SKM-1 (cell line): ENCODE measurements at regions not wholly inside any gene's neighbourhood (a gene's known extent, or its start where the extent isn't known, plus 50 kb on each side); places are given as distances from the start of the nearest gene placed in this dataset.

Experiments used
- DNase-seq: peaks from one replicate; lab custom pipeline; 2025; ENCODE audit not compliant: unreplicated experiment; lab: John Stamatoyannopoulos, UW

GRCh38 chr5:29993286-29993685 is 1200.2 kb upstream of the CDH6 start:
- no peak for DNase-seq

GRCh38 chr5:29992248-29992647 is 1201.2 kb upstream of the CDH6 start:
- DNase-seq, result no peak

DNA sequence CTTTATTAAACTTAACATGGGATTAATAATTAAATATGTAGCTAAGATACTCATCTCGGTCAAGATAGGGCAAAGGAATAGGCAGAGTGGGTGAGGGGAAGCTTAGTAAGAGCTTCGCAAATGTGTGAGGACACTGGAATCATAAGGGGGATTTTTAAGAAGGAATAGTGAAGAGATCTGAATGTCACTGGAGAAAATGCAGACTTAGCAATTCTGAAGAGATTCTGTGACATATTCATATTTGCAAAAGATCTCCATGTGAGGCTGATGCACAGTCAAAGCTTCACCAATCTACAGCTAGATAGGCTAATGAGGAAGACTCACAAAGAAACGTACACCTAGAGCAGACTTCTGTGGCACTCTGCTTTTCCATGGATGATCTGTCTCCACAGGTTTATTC is 1202.8 kb upstream of the CDH6 start:
- DNase-seq, result no peak

DNA sequence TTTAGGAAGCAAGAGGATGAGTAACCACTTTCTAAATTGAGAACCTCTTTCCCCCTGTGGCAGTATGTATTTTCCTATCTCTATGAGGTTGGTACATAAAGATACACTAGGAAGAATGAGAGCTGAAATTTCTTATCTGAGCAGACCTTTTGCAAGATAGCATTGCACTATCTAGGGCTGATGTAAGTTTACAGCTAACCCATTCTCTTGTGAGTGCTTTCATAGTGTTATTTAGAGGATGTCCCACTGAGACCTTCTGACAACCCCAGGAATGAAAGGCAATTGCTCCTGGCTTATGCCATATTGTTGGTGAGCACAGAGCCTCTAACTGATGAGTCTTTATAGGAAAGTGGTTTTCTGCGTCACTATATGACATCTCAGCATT is 1209.3 kb upstream of the CDH6 start:
- DNase-seq, result no peak

DNA sequence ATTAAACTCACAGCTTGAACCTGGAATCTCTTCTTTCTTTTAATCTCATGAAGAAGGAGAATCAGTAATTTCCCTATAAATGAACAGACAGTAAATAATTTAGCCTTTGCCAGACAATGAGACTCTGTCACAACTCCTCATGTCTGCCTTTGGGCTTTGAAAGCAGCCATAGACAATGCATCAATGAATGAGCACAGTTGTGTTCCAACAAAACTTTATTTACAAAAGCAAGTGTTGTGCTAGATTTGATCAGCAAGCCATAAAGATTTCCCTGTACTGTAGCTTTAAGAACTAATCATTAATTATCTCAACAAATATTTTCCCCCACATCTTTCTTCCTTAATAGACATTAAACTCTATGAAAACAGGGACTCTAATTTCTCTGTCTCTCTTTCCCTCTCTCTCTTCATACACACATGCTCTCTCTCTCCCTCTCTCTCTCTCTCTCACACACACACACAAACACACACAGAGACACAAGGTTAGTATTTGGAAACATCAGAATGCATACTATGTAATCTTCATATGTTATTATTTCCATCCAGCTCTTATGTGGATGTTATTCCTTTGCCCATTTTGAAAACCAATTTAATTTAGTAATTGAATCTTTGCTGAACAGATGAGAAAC is 1209.8 kb upstream of the CDH6 start:
- no peak for DNase-seq

- no peak for DNase-seq
These were observed 1211.0 kb upstream of the CDH6 start for GRCh38 chr5:29982457-29982856.

- DNase-seq, result no peak
These were observed 1220.9 kb upstream of the CDH6 start for GRCh38 chr5:29972597-29972996.

GRCh38 chr5:29963956-29964355 is 1229.5 kb upstream of the CDH6 start:
- DNase-seq, result no peak

DNA sequence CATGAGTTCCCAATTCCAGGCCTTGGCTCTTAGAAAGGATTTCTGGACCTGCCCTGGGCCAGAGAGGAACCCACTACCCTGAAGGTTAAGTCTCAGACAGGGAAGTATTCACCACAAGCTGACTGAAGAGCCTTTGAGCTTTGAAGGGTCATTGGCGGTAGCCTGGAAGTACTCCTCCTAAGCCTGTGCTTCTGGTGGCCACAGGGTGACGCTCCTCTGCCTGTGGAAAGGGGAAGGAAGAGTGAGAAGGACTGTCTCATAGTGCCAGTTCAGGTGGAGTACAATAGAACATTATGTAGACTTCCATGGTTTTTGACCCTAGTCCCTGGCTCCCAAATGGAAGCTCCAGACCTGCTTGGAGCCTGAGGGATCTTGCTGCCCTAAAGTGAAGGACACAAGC is 1233.2 kb upstream of the CDH6 start:
- no peak for DNase-seq

DNA sequence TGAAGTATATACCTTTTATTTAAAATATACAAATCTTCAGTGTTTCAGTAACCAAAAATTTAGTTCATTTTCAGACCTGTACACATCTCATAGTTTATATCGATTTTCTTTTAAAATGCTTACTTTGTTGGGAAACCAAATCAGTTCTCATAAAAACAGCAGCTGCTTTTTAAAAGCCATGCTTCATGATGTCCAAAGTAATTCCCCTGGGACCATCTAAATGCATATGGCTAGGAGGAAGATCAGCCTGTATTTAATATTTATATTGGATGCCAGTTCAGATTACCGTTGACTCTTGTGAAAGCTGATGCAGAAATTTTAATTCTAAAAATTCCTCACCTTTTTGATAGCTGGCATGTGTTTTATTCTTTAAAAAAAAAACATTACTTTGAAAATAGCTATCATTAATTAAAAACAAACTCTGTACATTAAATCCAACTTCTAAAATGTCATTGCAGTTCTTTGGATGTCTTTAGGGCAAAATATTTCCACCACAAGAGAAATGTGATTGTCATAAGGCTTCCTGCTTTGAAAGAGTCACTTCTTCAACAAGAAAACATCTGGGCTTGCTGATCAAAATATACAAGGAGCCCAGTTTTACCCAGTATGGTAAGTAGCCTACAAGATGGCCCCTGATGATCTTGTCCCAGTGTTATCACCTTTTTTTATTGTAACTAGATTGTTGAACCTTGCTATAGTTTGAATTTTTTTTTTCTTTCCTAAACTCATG is 1242.9 kb upstream of the CDH6 start:
- no peak for DNase-seq

DNA sequence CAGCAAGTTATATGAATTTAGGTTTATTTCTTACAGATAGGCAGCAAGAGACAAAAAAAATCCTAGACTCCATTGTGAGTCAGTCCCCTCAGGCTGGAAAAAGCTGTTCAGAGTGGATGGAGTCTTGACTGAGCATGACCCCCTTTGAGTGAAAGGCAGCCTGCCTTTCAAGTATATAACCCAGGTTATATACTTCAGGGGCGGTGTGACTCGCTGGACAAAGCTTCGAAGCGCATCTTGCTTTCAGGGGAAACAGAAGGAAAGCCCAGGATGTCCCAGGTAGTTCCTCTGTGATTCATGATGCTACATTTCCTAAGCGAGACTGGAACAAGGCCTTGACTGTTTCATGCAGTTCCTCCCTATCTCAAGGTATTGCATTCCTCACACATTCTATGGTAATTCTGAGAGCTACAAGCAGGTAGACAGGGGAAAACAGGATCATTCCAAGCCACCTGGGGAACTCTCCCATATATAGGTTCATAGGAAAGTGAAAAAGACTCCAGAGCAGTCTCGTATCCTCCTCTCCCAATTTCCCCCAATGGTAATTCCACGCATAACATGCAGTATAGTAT is 1244.1 kb upstream of the CDH6 start:
- no peak for DNase-seq

GRCh38 chr5:29944327-29944726 is 1249.2 kb upstream of the CDH6 start:
- DNase-seq, result no peak

DNA sequence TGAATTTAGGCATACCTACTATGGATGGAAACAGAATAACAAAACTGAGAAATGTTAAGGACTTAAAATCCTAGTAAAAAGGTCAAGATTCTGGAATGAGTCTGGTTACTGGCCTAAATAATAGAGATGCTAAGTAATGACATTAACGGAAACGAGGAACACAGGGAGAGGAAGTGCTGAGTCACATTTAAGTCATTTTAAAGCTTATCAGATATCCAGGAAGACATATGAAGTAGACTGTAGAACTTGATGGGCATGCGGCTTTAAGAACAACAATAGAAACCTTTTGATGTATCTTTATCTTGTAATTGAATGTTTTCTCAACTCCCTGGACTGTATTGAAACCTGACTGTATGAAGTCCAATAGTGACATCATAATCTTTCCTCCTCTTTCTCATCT is 1251.4 kb upstream of the CDH6 start:
- DNase-seq, result no peak

DNA sequence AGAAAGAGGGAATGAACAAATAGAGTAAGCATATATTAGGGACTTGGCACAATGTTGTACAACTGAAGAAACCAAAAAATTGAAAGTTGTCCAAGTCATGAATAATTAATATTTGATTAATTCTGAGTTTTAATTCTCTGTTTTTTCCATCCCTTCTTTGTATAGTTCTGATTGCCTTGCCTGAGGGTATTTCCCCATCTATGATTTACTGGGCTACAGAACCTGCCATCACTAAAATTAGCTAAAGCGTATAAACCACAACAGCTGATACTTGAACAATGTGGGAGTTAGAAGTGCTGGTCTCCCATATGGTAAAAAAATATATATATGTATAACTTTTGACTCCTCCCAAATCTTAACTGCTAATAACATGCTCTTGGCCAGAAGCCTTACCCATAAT is 1253.5 kb upstream of the CDH6 start:
- DNase-seq, result no peak

- no peak for DNase-seq
These were observed 1258.1 kb upstream of the CDH6 start for GRCh38 chr5:29935371-29935770.

- DNase-seq, result no peak
These were observed 1263.2 kb upstream of the CDH6 start for GRCh38 chr5:29930316-29930715.

DNA sequence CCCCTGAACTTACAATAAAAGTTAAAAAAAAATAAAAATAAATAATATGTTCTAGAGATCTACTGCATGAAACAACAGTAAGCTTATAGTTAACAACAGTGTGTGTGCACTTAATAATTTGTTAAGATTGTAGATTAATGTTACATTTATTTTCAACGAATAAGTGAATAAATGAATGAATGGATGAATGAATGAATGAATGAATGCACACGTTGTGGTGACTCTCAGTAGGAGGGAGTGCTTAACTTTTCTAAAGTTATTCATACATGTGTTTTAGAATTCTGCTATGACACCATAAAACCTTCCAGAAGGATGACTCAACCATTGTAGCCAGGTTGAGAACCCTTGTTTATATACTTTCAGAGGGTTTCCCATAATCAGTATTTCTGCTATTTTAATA is 1269.4 kb upstream of the CDH6 start:
- DNase-seq, result no peak

DNA sequence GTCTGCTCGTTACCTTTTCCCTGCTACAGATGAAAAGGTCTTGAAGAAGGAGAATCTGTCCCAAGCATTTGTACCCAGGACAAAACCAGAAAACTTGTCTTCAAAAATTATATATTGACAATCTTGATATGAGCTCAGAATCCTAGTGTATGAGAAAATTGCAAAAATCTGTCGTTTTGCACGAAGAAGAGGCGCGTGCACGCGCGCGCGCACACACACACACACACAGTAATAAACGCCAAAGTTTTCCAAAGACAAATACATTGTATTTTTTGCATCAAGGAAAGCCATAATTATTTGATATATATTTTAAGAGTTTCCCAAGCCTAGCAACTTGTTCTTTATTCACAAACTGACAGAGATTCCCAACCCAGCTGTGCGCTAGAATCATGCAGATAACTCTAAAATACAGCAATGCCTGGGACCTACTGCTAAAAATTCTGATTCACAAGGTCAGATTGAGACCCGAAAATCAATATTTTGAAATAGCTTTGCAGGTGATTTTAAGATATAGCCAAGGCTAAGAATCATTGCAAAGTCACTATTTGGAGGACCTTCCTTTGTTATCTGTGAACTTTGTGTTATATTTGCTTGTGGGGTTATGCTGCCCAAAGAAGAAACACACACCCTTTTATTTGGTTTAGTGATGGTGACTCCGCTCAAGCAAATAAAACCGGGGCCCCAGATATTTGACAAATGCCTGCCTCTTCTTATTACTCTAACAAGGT is 1287.7 kb upstream of the CDH6 start:
- DNase-seq, result no peak

DNA sequence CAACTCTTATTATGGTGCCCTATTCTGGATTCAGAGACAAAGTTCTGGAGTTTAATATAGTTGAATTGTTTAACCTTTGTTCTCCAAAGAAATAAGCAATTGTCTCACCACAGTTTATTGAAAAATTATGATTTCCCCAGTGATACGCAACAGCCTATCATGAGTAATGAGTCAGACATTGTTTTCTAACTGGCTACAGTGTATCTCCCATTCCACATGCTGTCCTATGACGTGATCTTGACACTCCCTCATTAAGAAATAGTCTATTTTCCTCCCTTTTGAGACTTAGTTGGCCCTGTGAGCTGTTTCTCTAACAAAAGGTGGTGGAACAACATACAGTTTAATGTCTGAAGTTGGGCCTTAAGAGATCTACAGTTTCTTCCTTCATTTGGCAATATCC is 1290.6 kb upstream of the CDH6 start:
- no peak for DNase-seq

- no peak for DNase-seq
These were observed 1293.9 kb upstream of the CDH6 start for GRCh38 chr5:29899583-29899982.

DNA sequence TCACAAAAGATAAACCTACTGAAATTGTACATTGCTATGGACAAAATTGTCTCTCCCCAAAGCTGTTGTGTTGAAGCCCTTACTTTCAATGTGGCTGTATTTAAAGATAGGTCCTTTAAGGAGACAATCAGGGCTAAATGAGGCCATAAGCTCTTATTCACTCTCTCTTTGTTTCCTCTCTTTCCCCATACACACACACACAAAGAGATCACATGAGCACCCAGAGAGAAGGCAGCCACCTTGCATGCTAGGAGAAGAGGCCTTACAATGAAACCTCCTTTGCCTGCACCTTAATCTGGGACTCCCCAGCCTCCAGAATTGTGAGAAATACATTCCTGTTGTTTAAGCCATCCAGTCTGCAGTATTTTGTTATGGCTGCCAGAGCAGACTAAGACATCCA is 1295.6 kb upstream of the CDH6 start:
- no peak for DNase-seq

DNA sequence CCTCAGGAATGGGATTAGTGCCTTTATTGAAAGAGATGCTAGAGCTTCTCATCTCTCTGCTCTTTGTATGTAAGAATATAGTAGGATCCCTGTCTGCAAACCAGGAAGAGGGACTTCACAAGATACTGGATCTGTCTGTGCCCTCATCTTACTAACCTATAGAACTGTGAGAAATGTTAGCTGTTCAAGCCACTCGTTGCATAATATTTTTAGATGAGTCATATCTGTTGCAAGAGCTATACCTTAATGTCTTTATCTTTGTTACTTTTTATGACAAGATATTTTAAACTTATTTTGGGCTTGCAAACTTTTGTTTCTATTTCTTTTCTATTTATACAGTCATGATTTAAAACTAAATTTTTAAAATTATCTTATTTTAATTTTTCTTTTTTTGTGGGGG is 1296.8 kb upstream of the CDH6 start:
- peak; percentile 30 for DNase-seq
